PC-3 (cell line): ENCODE measurements at regions not wholly inside any gene's neighbourhood (a gene's known extent, or its start where the extent isn't known, plus 50 kb on each side); places are given as distances from the start of the nearest gene placed in this dataset.

Experiments used
- CTCF ChIP-seq: fragments of 300-600 bp; sonication (generic); conservative IDR thresholded peaks from 2 replicates; pipeline ENCODE4 v1.5.1; 2017; ENCODE audit warnings: antibody characterized with exemption, low read depth, mild to moderate bottlenecking, low read length
- EZH2 ChIP-seq: fragments of 300-600 bp; sonication (generic); IDR thresholded peaks from one replicate; pipeline ENCODE4 v1.6.1; 2017; ENCODE audit warnings: antibody characterized with exemption, mild to moderate bottlenecking, low read length; ENCODE audit not compliant: unreplicated experiment
- EZH2phosphoT487 ChIP-seq: fragments of 300-600 bp; sonication (generic); IDR thresholded peaks from 2 replicates; pipeline ENCODE4 v1.6.1; 2018; ENCODE audit warnings: mild to moderate bottlenecking, antibody characterized with exemption, low read length, borderline replicate concordance

- TF ChIP-seq EZH2phosphoT487: no peak
- no peak for TF ChIP-seq CTCF
- no peak for TF ChIP-seq EZH2
Measured at GRCh38 chr2:167493862-167494261, 605.6 kb downstream of the XIRP2 start.
